ENCODE measurements at regions not wholly inside any gene's neighbourhood (a gene's known extent, or its start where the extent isn't known, plus 50 kb on each side); places are given as distances from the start of the nearest gene placed in this dataset.
"Not testable (repeated sequence)": the region's sequence is repeated elsewhere in the genome, so short reads cannot be mapped to it uniquely, and the experiment has no call there.

- DNase-seq (ENCODE audit: low read depth in 4 of 4, low spot score in 1 of 4): no peak
These were observed 234.5 kb downstream of the THBS2 start for GRCh38 chr6:169019111-169019510.

GRCh38 chr6:169016758-169017157, 236.9 kb downstream of the THBS2 start:
- no peak for DNase-seq (ENCODE audit: low read depth in 4 of 4, low spot score in 1 of 4)

- no peak for DNase-seq (ENCODE audit: low read depth in 4 of 4, low spot score in 1 of 4)
These were observed 239.1 kb downstream of the THBS2 start for GRCh38 chr6:169014211-169015197.

GRCh38 chr6:169009628-169010027, 244.0 kb downstream of the THBS2 start:
- DNase-seq (ENCODE audit: low read depth in 4 of 4, low spot score in 1 of 4): no peak

- no peak for DNase-seq (ENCODE audit: low read depth in 4 of 4, low spot score in 1 of 4)
These were observed 244.9 kb downstream of the THBS2 start for GRCh38 chr6:169008641-169009257.

GRCh38 chr6:169005166-169005565, 248.5 kb downstream of the THBS2 start:
- DNase-seq (ENCODE audit: low read depth in 4 of 4, low spot score in 1 of 4): no peak

- DNase-seq (ENCODE audit: low read depth in 4 of 4, low spot score in 1 of 4): no peak
These were observed 253.6 kb downstream of the THBS2 start for GRCh38 chr6:169000022-169000421.

- no peak for DNase-seq (ENCODE audit: low read depth in 4 of 4, low spot score in 1 of 4)
These were observed 254.3 kb downstream of the THBS2 start for GRCh38 chr6:168999392-168999791.

- no peak for DNase-seq (ENCODE audit: low read depth in 4 of 4, low spot score in 1 of 4)
These were observed 257.4 kb downstream of the THBS2 start for GRCh38 chr6:168996356-168996625.

- no peak for DNase-seq (ENCODE audit: low read depth in 4 of 4, low spot score in 1 of 4)
These were observed 257.9 kb downstream of the THBS2 start for GRCh38 chr6:168995526-168996355.

GRCh38 chr6:168994956-168995355, 258.7 kb downstream of the THBS2 start:
- no peak for DNase-seq (ENCODE audit: low read depth in 4 of 4, low spot score in 1 of 4)

- DNase-seq (ENCODE audit: low read depth in 4 of 4, low spot score in 1 of 4): no peak
These were observed 261.1 kb downstream of the THBS2 start for GRCh38 chr6:168992446-168993144.

GRCh38 chr6:168991695-168992094, 262.0 kb downstream of the THBS2 start:
- DNase-seq (ENCODE audit: low read depth in 4 of 4, low spot score in 1 of 4): not testable (repeated sequence)

GRCh38 chr6:168990019-168990751, 263.5 kb downstream of the THBS2 start:
- no peak for DNase-seq (ENCODE audit: low read depth in 4 of 4, low spot score in 1 of 4)

- DNase-seq (ENCODE audit: low read depth in 4 of 4, low spot score in 1 of 4): no peak
These were observed 264.2 kb downstream of the THBS2 start for GRCh38 chr6:168989421-168989820.

- DNase-seq (ENCODE audit: low read depth in 4 of 4, low spot score in 1 of 4): no peak
These were observed 264.8 kb downstream of the THBS2 start for GRCh38 chr6:168988801-168989200.

GRCh38 chr6:168988280-168988679, 265.4 kb downstream of the THBS2 start:
- DNase-seq (ENCODE audit: low read depth in 4 of 4, low spot score in 1 of 4): no peak

- DNase-seq (ENCODE audit: low read depth in 4 of 4, low spot score in 1 of 4): no peak
These were observed 267.9 kb downstream of the THBS2 start for GRCh38 chr6:168985705-168986104.

- DNase-seq (ENCODE audit: low read depth in 4 of 4, low spot score in 1 of 4): no peak
These were observed 269.7 kb downstream of the THBS2 start for GRCh38 chr6:168983925-168984324.

GRCh38 chr6:168981187-168981586, 272.5 kb downstream of the THBS2 start:
- no peak for DNase-seq (ENCODE audit: low read depth in 4 of 4, low spot score in 1 of 4)

All from stimulated activated CD4-positive, alpha-beta T cell treated with anti-CD3 and anti-CD28 coated beads, Interleukin-1b, Interleukin-23, amount 100 ng/mL, for 24 hours (primary cell).